Activated naive CD4-positive, alpha-beta T cell treated with anti-CD3 and anti-CD28 coated beads, Interleukin-2, amount 10 ng/mL, durations not matched to agents 7 days and 5 days (primary cell): ENCODE measurements at regions not wholly inside any gene's neighbourhood (a gene's known extent, or its start where the extent isn't known, plus 50 kb on each side); places are given as distances from the start of the nearest gene placed in this dataset.

Experiments
- CTCF ChIA-PET: fragments of 350-600 bp; sonication (Branson Sonifier 250); formaldehyde crosslinking; loops from one replicate; lab custom pipeline; 2021; ENCODE audit warnings: antibody characterized with exemption; lab: Charles Lee
- DNase-seq: peaks from one replicate; pipeline ENCODE4 v3.0.0-alpha.2; 2020
- H3K27ac Mint-ChIP-seq: one replicate; pipeline ENCODE4 v1.8.0; 2021; ENCODE audit warnings: mild to moderate bottlenecking, moderate library complexity, mixed read lengths
- H3K27me3 Mint-ChIP-seq: one replicate; pipeline ENCODE4 v1.8.0; 2021; ENCODE audit warnings: mild to moderate bottlenecking, mixed read lengths
- H3K36me3 Mint-ChIP-seq: one replicate; pipeline ENCODE4 v1.8.0; 2021; ENCODE audit warnings: mixed read lengths
- H3K4me1 Mint-ChIP-seq: one replicate; pipeline ENCODE4 v1.8.0; 2021; ENCODE audit warnings: mixed read lengths
- H3K4me3 Mint-ChIP-seq: one replicate; pipeline ENCODE4 v1.8.0; 2021; ENCODE audit warnings: mild to moderate bottlenecking, moderate library complexity, mixed read lengths
- H3K9me3 Mint-ChIP-seq: one replicate; pipeline ENCODE4 v1.8.0; 2021; ENCODE audit warnings: mixed read lengths

GRCh38 chr22:22997262-22997898 is 72.9 kb upstream of the GNAZ start:
- Mint-ChIP-seq H3K4me1 (no peaks in the 10 kb centered on the region), H3K27ac (no peak overlapping the region), H3K4me3 (no peak overlapping the region), H3K36me3 (peaks cover 4% of the 10 kb centered on the region), H3K9me3 (peaks cover 15% of the 10 kb centered on the region), H3K27me3 (peaks cover 46% of the 10 kb centered on the region)
- CTCF ChIA-PET = no interaction called here
- no peak for DNase-seq

GRCh38 chr22:22997988-22998387 is 72.3 kb upstream of the GNAZ start:
- Mint-ChIP-seq H3K4me1 (no peaks in the 10 kb centered on the region), H3K27me3 (peaks cover 40% of the 10 kb centered on the region), H3K9me3 (peaks cover 15% of the 10 kb centered on the region), H3K36me3 (peaks cover 4% of the 10 kb centered on the region), H3K27ac (no peak overlapping the region), H3K4me3 (no peak overlapping the region)
- DNase-seq = no peak
- CTCF ChIA-PET = no interaction called here

GRCh38 chr22:22999523-22999922 is 70.8 kb upstream of the GNAZ start:
- Mint-ChIP-seq H3K4me3 (no peak overlapping the region), H3K27ac (no peak overlapping the region), H3K4me1 (no peaks in the 10 kb centered on the region), H3K9me3 (peaks cover 15% of the 10 kb centered on the region), H3K36me3 (peaks cover 4% of the 10 kb centered on the region), H3K27me3 (peaks cover 34% of the 10 kb centered on the region)
- no peak for DNase-seq
- CTCF ChIA-PET = no interaction called here

GRCh38 chr22:23000657-23001347 is 69.5 kb upstream of the GNAZ start:
- no peaks in the 10 kb centered on the region for H3K4me1 Mint-ChIP-seq
- peaks cover 34% of the 10 kb centered on the region for H3K27me3 Mint-ChIP-seq
- peaks cover 14% of the 10 kb centered on the region for H3K9me3 Mint-ChIP-seq
- no peak overlapping the region for H3K27ac Mint-ChIP-seq
- CTCF ChIA-PET = no interaction called here
- DNase-seq = no peak
- H3K36me3 Mint-ChIP-seq = peaks cover 4% of the 10 kb centered on the region
- no peak overlapping the region for H3K4me3 Mint-ChIP-seq

- DNase-seq = no peak
- Mint-ChIP-seq H3K4me3 (no peak overlapping the region), H3K27me3 (peaks cover 32% of the 10 kb centered on the region), H3K36me3 (peaks cover 4% of the 10 kb centered on the region), H3K4me1 (no peaks in the 10 kb centered on the region), H3K27ac (no peak overlapping the region), H3K9me3 (peaks cover 12% of the 10 kb centered on the region)
- CTCF ChIA-PET = no interaction called here
These were observed 68.9 kb upstream of the GNAZ start for GRCh38 chr22:23001463-23001862.

GRCh38 chr22:23002612-23003180 is 67.6 kb upstream of the GNAZ start:
- Mint-ChIP-seq H3K27me3 (peaks cover 33% of the 10 kb centered on the region), H3K4me3 (no peak overlapping the region), H3K9me3 (peaks cover 3% of the 10 kb centered on the region), H3K36me3 (no peaks in the 10 kb centered on the region), H3K27ac (no peak overlapping the region), H3K4me1 (no peaks in the 10 kb centered on the region)
- DNase-seq = no peak
- CTCF ChIA-PET = no interaction called here

GRCh38 chr22:23007823-23008222 is 62.5 kb upstream of the GNAZ start:
- no peak for DNase-seq
- H3K4me3 Mint-ChIP-seq = no peak overlapping the region
- no peak overlapping the region for H3K27ac Mint-ChIP-seq
- peaks cover 18% of the 10 kb centered on the region for H3K4me1 Mint-ChIP-seq
- CTCF ChIA-PET = no interaction called here
- peaks cover 40% of the 10 kb centered on the region for H3K27me3 Mint-ChIP-seq
- H3K9me3 Mint-ChIP-seq = no peaks in the 10 kb centered on the region
- H3K36me3 Mint-ChIP-seq = no peaks in the 10 kb centered on the region

- H3K36me3 Mint-ChIP-seq = no peaks in the 10 kb centered on the region
- CTCF ChIA-PET = no interaction called here
- H3K27ac Mint-ChIP-seq = no peak overlapping the region
- no peaks in the 10 kb centered on the region for H3K9me3 Mint-ChIP-seq
- no peak for DNase-seq
- H3K4me1 Mint-ChIP-seq = peaks cover 18% of the 10 kb centered on the region
- no peak overlapping the region for H3K4me3 Mint-ChIP-seq
- H3K27me3 Mint-ChIP-seq = peaks cover 44% of the 10 kb centered on the region
These were observed 61.4 kb upstream of the GNAZ start for GRCh38 chr22:23008896-23009295.
